ENCODE measurements at regions not wholly inside any gene's neighbourhood (a gene's known extent, or its start where the extent isn't known, plus 50 kb on each side); places are given as distances from the start of the nearest gene placed in this dataset.

DNA sequence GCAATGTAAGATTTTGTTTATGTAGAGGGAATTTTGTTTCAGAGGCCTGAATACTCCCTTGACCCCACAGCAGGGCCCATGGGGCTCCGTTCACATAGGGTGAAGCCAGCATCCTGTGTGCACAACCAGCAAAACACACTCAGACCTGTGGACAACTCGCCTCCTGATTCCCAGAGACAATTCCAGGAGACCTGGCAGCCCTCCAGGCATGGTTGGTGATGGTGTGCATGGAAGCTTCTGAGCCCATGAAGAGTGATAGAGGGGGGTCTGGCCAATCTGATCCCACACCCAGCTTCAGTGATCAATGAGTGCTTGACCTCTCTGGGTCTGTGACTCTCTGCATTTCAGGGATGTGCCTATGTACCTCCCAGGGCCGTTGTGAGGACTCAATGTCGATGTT lies 91.0 kb upstream of the RAB6C start:
- TF ChIP-seq CTCF (IDR thresholded peaks at IDR 0.05) = no peak
- no peak for TF ChIP-seq POLR2A (IDR thresholded peaks at IDR 0.05)

Data from right lobe of liver (tissue), 4 donors.